ENCODE measurements at regions not wholly inside any gene's neighbourhood (a gene's known extent, or its start where the extent isn't known, plus 50 kb on each side); places are given as distances from the start of the nearest gene placed in this dataset.
"Not testable (repeated sequence)": the region's sequence is repeated elsewhere in the genome, so short reads cannot be mapped to it uniquely, and the experiment has no call there.

DNA sequence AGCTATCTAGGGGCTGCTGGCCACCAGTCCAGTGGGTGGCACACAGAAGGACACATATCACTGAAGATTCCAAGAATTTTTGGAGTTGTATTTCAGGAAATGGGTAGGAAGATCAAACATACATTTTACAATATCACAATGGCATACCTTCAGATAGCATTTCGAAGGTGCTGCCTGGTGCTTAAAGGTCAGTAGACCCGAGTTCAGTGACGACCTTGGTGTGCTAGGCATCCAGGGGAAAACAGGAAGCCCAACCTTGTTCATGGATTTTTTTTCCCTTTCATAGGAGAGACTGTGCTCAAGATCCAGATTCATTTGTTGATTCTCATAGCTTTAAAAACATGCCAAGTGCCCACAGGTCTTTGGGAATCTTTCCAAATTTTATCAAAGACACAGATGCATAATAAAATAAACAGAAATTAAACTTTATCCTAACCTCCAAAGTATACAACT, 51.0 kb upstream of the RCBTB2 start:
- no peak for DNase-seq
- H3K4me2 ChIP-seq (ENCODE audit: low read depth, low read length, poor library complexity, severe bottlenecking): no peak overlapping the region
- H4K20me1 ChIP-seq (ENCODE audit: insufficient read depth, low read depth, low read length): no peaks in the 10 kb centered on the region
- no peaks in the 10 kb centered on the region for H3K79me2 ChIP-seq (ENCODE audit: low read length)
- no peaks in the 10 kb centered on the region; the same call in 1 of the 2 replicates for H3K36me3 ChIP-seq (ENCODE audit: insufficient read depth, low read length)
- no peaks in the 10 kb centered on the region for H3K9me3 ChIP-seq (ENCODE audit: low read length)
- no peak overlapping the region for H3K9ac ChIP-seq (ENCODE audit: low read length)
- no peaks in the 10 kb centered on the region for H3K27me3 ChIP-seq (ENCODE audit: low read length)
- peaks cover 44% of the 10 kb centered on the region for H3K4me1 ChIP-seq (ENCODE audit: low read length)
- no peak overlapping the region for H3K4me3 ChIP-seq (ENCODE audit: low read length)
- H2AFZ ChIP-seq (ENCODE audit: low read length): no peak overlapping the region
- no peaks in the 10 kb centered on the region for H3K9me2 ChIP-seq (replicated peaks; ENCODE audit: insufficient read depth, low read length)
- H3K27ac ChIP-seq (ENCODE audit: low read length): no peak overlapping the region

DNA sequence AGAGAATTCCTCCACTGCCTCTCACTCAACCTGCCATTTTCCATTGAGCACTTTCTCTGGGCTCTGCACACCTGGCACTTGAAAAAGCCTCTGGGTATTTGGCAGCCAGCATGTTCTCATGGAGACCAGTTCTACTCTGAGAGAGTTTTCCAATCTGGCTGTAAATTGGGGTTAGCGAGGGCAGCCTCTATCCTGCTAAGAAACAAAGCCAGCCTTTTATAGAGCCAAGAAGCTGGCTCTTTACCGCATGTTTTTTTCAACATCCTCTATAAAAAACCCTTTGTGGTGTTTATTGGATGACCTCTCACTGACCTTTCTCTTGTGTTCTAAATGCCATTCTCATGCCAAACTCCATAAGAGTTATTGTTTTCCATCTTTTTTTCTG, 52.6 kb upstream of the RCBTB2 start:
- H3K9me3 ChIP-seq (ENCODE audit: low read length): no peaks in the 10 kb centered on the region
- no peak overlapping the region for H3K4me3 ChIP-seq (ENCODE audit: low read length)
- no peaks in the 10 kb centered on the region; the same call in 1 of the 2 replicates for H3K36me3 ChIP-seq (ENCODE audit: insufficient read depth, low read length)
- no peak for DNase-seq
- H3K27ac ChIP-seq (ENCODE audit: low read length): no peak overlapping the region
- H3K9me2 ChIP-seq (replicated peaks; ENCODE audit: insufficient read depth, low read length): no peaks in the 10 kb centered on the region
- no peaks in the 10 kb centered on the region for H4K20me1 ChIP-seq (ENCODE audit: insufficient read depth, low read depth, low read length)
- H3K4me1 ChIP-seq (ENCODE audit: low read length): peaks cover 39% of the 10 kb centered on the region
- H3K9ac ChIP-seq (ENCODE audit: low read length): no peak overlapping the region
- H3K27me3 ChIP-seq (ENCODE audit: low read length): no peaks in the 10 kb centered on the region
- no peak overlapping the region for H3K4me2 ChIP-seq (ENCODE audit: low read depth, low read length, poor library complexity, severe bottlenecking)
- no peaks in the 10 kb centered on the region for H3K79me2 ChIP-seq (ENCODE audit: low read length)
- H2AFZ ChIP-seq (ENCODE audit: low read length): no peak overlapping the region

DNA sequence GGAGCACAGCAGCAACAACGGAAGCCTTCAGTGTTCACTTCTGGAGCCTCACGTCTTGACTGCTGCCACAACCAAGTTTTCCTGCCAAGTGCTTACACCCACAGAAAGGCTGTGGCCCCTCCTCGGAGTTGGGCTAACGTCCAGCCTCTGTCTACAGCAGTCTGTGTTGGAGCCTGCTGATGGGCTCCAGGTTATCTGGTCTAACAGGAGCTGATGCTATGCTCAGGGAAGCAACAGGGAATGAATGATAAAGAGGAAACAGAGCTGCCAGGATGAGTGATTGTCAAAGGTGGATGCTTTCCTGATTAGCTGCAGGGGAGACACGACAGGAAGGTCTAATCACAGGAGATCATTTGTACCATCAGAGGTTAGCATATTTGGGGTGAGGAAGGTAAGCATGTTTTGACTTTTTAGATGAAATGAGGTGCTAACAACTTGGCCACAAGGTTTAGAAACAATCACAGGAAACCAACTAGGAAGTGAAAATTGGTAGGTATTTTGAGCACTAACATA, 53.8 kb upstream of the RCBTB2 start:
- Histone ChIP-seq H4K20me1 (ENCODE audit: insufficient read depth, low read depth, low read length) (no peaks in the 10 kb centered on the region), H3K79me2 (ENCODE audit: low read length) (no peaks in the 10 kb centered on the region), H3K4me1 (ENCODE audit: low read length) (peaks cover 44% of the 10 kb centered on the region), H3K4me2 (ENCODE audit: low read depth, low read length, poor library complexity, severe bottlenecking) (peak overlapping the region; percentile 35), H3K9me3 (ENCODE audit: low read length) (no peaks in the 10 kb centered on the region), H3K9ac (ENCODE audit: low read length) (peak overlapping the region; percentile 26), H3K27ac (ENCODE audit: low read length) (no peak overlapping the region), H2AFZ (ENCODE audit: low read length) (peak overlapping the region; percentile 90), H3K9me2 (replicated peaks; ENCODE audit: insufficient read depth, low read length) (no peaks in the 10 kb centered on the region), H3K36me3 (ENCODE audit: insufficient read depth, low read length) (no peaks in the 10 kb centered on the region; the same call in 1 of the 2 replicates), H3K4me3 (ENCODE audit: low read length) (no peak overlapping the region), H3K27me3 (ENCODE audit: low read length) (no peaks in the 10 kb centered on the region)
- DNase-seq: no peak

DNA sequence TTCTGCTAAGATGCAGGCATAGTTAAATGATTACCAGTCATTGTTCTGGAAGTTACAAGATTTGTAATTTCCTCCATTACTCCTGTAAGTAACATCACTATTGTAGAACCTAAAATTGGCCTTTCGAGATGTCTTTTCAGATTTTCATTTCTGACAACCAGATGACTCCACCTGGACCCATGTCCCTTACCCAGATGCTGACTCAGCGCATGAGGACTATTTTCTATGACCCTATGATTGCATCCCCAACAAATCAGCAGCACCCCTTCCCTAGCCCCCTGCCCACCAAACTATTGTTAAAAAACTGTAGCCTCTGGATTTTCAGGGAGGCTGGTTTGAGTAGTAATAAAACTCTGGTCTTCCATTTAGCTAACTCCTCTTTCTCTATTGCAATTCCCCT, 55.2 kb upstream of the RCBTB2 start:
- Histone ChIP-seq H3K27me3 (ENCODE audit: low read length) (no peaks in the 10 kb centered on the region), H3K36me3 (ENCODE audit: insufficient read depth, low read length) (no peaks in the 10 kb centered on the region; the same call in 1 of the 2 replicates), H3K4me2 (ENCODE audit: low read depth, low read length, poor library complexity, severe bottlenecking) (no peak overlapping the region), H4K20me1 (ENCODE audit: insufficient read depth, low read depth, low read length) (no peaks in the 10 kb centered on the region), H2AFZ (ENCODE audit: low read length) (no peak overlapping the region), H3K9me2 (replicated peaks; ENCODE audit: insufficient read depth, low read length) (no peaks in the 10 kb centered on the region), H3K9me3 (ENCODE audit: low read length) (no peaks in the 10 kb centered on the region), H3K9ac (ENCODE audit: low read length) (no peak overlapping the region), H3K4me3 (ENCODE audit: low read length) (no peak overlapping the region), H3K79me2 (ENCODE audit: low read length) (no peaks in the 10 kb centered on the region), H3K4me1 (ENCODE audit: low read length) (peaks cover 51% of the 10 kb centered on the region), H3K27ac (ENCODE audit: low read length) (no peak overlapping the region)
- no peak for DNase-seq

DNA sequence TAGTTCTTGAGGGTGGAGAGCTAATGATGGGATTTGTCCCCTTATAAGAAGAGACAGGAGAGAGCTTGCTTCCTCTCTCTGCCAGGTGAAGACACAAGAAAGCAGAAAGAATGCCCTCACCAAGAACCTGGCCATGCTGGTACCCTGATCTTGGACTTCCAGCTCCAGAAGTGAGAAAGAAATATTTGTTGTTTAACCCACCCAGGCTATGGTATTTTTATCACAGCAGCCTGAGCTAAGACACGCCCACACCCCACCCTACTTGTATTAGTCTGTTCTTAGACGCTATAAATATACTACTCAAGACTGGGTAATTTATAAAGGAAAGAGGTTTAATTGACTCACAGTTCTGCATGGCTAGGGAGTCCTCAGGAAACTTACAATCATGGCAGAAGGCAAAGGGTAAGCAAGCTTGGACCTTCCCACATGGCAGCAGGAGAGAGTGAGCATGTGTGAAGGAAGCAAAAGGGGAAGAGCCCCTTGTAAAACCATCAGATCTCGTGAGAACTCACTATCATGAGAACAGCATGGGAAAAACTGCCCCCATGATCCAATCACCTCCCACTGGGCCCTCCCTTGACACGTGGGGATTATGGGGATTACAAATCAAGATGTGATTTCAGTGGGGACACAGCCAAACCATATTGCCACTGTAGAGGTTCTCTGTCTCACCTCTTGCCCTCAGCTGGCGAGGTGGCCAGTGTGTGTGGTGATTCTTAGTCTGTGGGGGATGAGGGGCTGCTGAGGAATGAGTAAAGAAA, 57.4 kb upstream of the RCBTB2 start:
- peak overlapping the region; percentile 41 for H3K4me3 ChIP-seq (ENCODE audit: low read length)
- H4K20me1 ChIP-seq (ENCODE audit: insufficient read depth, low read depth, low read length): no peaks in the 10 kb centered on the region
- peak overlapping the region; percentile 34; the same call in 1 of the 2 replicates for H3K9ac ChIP-seq (ENCODE audit: low read length)
- H3K27ac ChIP-seq (ENCODE audit: low read length): peak overlapping the region; percentile 95; the same call in 1 of the 2 replicates
- peaks cover 73% of the 10 kb centered on the region for H3K4me1 ChIP-seq (ENCODE audit: low read length)
- no peaks in the 10 kb centered on the region for H3K79me2 ChIP-seq (ENCODE audit: low read length)
- H2AFZ ChIP-seq (ENCODE audit: low read length): peak overlapping the region; percentile 81
- H3K36me3 ChIP-seq (ENCODE audit: insufficient read depth, low read length): no peaks in the 10 kb centered on the region; the same call in 1 of the 2 replicates
- H3K9me3 ChIP-seq (ENCODE audit: low read length): no peaks in the 10 kb centered on the region
- no peaks in the 10 kb centered on the region for H3K9me2 ChIP-seq (replicated peaks; ENCODE audit: insufficient read depth, low read length)
- H3K4me2 ChIP-seq (ENCODE audit: low read depth, low read length, poor library complexity, severe bottlenecking): peak overlapping the region; percentile 42
- H3K27me3 ChIP-seq (ENCODE audit: low read length): no peaks in the 10 kb centered on the region
- DNase-seq: peak; percentile 68

DNA sequence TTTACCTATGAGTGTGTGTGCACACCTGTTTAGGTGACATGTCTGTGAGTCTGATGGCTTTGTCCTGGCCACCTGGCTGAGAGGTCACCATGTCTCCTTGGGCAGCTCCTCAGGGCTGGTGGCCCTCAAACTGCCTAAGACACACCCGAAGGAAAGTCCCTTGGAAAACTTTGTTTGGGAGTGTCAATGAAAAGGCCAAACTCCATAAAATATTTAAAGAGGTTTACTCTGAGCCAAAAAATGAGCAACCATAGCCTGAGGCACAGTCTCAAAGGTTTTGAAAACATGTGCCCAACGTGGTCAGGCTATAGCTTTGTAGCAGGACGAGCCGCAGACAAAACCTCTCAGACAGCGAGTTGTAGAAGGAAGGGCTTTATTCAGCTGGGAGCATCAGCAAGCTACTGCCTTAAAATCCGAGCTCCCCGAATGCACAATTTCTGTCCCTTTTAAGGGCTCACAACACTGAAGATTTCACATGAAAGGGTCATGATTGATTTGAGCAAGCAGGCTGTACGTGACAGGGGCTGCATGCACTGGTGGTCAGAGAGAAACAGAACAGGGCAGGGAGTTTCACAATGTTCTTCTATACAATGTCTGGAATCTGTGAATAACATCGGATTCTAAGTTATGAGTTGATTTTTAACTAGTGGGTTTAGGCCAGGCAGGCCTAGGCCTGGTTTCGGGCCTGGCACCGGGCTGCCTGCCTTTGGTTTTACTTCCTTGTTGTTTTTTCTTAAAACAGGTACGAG, 58.4 kb upstream of the RCBTB2 start:
- Histone ChIP-seq H3K9ac (ENCODE audit: low read length) (0 out of 2 replicates have a peak overlapping the region, but pooled peaks have one; percentile 4), H3K4me1 (ENCODE audit: low read length) (peaks cover 79% of the 10 kb centered on the region), H3K4me2 (ENCODE audit: low read depth, low read length, poor library complexity, severe bottlenecking) (peak overlapping the region; percentile 42), H2AFZ (ENCODE audit: low read length) (peak overlapping the region; percentile 81; the same call in 1 of the 2 replicates), H3K27ac (ENCODE audit: low read length) (peak overlapping the region; percentile 95)
- not testable (repeated sequence) for H3K9me3 ChIP-seq (ENCODE audit: low read length); H4K20me1 ChIP-seq (ENCODE audit: insufficient read depth, low read depth, low read length); H3K4me3 ChIP-seq (ENCODE audit: low read length); H3K79me2 ChIP-seq (ENCODE audit: low read length); DNase-seq; H3K27me3 ChIP-seq (ENCODE audit: low read length); H3K9me2 ChIP-seq (replicated peaks; ENCODE audit: insufficient read depth, low read length); H3K36me3 ChIP-seq (ENCODE audit: insufficient read depth, low read length)

DNA sequence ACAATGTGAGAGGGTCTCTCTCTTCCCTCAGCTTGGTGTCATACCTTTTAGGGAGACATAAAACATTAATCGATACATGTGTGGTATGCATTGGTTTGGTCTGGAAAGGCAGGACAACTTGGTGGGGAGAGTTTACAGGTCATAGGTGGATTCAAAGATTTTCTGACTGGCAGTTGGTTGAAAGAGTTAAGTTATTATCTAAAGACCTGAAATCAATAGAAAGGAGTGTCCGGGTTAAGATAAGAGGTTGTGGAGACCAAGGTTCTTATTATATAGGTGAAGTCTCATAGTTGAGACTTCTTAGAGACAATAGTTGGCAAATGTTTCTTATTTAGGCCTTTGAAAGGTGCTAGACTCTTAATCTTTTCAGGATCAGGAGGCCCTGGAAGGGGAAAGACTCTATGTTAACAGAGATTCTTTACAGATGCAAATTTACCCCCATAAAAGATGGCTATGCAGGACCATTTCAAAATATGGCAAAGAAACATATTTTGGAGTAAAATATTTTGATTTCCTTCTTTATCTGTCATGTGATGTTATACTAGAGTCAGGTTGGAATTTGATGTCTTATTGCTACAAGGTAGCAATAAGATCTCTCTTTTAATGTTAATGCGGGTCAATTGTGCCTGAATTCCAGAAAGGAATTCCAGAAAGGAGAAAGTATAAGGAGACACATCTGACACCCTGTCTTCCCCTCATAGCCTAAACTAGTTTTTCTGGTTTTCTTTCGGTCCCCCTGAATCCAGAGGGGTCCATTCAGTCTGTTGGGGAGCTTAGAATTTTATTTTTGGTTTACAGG, 59.2 kb upstream of the RCBTB2 start:
- H2AFZ ChIP-seq (ENCODE audit: low read length): peak overlapping the region; percentile 34; the same call in 1 of the 2 replicates
- no peaks in the 10 kb centered on the region for H3K9me2 ChIP-seq (replicated peaks; ENCODE audit: insufficient read depth, low read length)
- H3K27me3 ChIP-seq (ENCODE audit: low read length): no peaks in the 10 kb centered on the region
- peaks cover 72% of the 10 kb centered on the region for H3K4me1 ChIP-seq (ENCODE audit: low read length)
- no peak for DNase-seq
- no peaks in the 10 kb centered on the region for H3K79me2 ChIP-seq (ENCODE audit: low read length)
- H3K36me3 ChIP-seq (ENCODE audit: insufficient read depth, low read length): no peaks in the 10 kb centered on the region; the same call in 1 of the 2 replicates
- peak overlapping the region; percentile 63 for H3K4me2 ChIP-seq (ENCODE audit: low read depth, low read length, poor library complexity, severe bottlenecking)
- H3K9ac ChIP-seq (ENCODE audit: low read length): no peak overlapping the region
- peak overlapping the region; percentile 6; the same call in 1 of the 2 replicates for H3K4me3 ChIP-seq (ENCODE audit: low read length)
- H3K9me3 ChIP-seq (ENCODE audit: low read length): no peaks in the 10 kb centered on the region
- H3K27ac ChIP-seq (ENCODE audit: low read length): peak overlapping the region; percentile 95
- H4K20me1 ChIP-seq (ENCODE audit: insufficient read depth, low read depth, low read length): no peaks in the 10 kb centered on the region

Data from Karpas-422 (cell line).